ENCODE measurements at regions not wholly inside any gene's neighbourhood (a gene's known extent, or its start where the extent isn't known, plus 50 kb on each side); places are given as distances from the start of the nearest gene placed in this dataset.

DNA sequence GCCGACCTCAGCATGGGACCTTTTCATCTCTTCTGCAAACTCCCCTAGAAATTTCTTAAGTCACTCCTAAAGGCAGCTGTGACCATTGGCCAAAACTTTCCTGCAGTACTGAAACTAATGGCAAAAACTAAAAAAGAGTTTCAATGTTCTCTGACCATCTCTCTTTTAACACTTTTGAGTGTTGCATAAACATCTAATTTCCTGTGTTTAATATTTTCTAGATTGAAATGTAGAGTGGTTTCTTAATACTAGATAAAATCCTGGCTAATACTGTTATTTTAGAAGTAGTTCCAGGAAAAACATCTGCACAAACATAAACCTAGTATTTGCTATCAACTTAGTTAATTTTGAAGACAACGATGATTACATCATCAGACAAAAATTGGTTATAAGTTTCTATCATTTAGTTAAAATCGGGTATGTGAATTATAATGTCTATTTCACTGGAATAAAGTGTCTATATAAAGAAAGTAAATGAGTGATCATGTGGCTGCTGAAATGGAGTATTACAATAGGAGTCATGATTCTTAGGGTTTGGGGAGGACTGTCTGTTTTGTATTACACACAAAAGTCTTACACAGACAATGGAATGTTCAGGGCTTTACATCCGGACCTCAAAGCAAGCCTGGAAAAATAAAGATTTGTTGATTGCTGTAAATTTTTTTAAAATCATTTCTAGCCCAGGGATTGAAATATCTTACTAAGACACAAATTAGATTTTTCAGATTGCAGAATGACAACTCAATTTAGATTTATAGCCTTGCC, 1323.4 kb downstream of the C4orf33 start:
- Histone ChIP-seq H3K9ac (ENCODE audit: insufficient read depth in 1 of 2, low read depth in 2 of 2, low read length in 2 of 2) (no peak overlapping the region), H3K36me3 (ENCODE audit: control insufficient read depth, insufficient read depth, low read length) (no peaks in the 10 kb centered on the region), H3K79me2 (ENCODE audit: control insufficient read depth, insufficient read depth, low read length) (no peaks in the 10 kb centered on the region), H3K4me1 (replicated peaks in 1 of 2; ENCODE audit: control insufficient read depth in 2 of 2, insufficient read depth in 2 of 2, low read length in 2 of 2) (no peaks in the 10 kb centered on the region), H3K9me1 (ENCODE audit: control insufficient read depth, insufficient read depth, low read length) (no peaks in the 10 kb centered on the region), H2AFZ (ENCODE audit: low read depth, low read length) (no peak overlapping the region), H3K27ac (ENCODE audit: extremely low read depth, low read depth, low read length) (no peak overlapping the region), H3K4me2 (ENCODE audit: insufficient read depth, low read length) (no peak overlapping the region), H3K4me3 (no peak overlapping the region), H3K27me3 (ENCODE audit: control insufficient read depth in 2 of 2, insufficient read depth in 2 of 2, low read length in 2 of 2) (no peaks in the 10 kb centered on the region), H3K9me3 (replicated peaks; ENCODE audit: control insufficient read depth, insufficient read depth, low read depth, low read length) (no peaks in the 10 kb centered on the region), H4K20me1 (replicated peaks; ENCODE audit: control insufficient read depth, insufficient read depth, low read length) (no peaks in the 10 kb centered on the region)
- FAIRE-seq (no peak), DNase-seq (ENCODE audit: extremely low read depth in 1 of 4, low spot score in 3 of 4) (no peak), ATAC-seq (no peak)
- TF ChIP-seq BACH1 (tag; IDR thresholded peaks at IDR 0.05) (no peak), ZNF316 (IDR thresholded peaks at IDR 0.05) (no peak), CLOCK (CRISPR knock-in tag; IDR thresholded peaks at IDR 0.05; ENCODE audit: borderline replicate concordance) (no peak), ZNF239 (CRISPR knock-in tag; IDR thresholded peaks at IDR 0.05) (no peak), KLF13 (tag; IDR thresholded peaks at IDR 0.05; ENCODE audit: borderline replicate concordance, low read depth) (no peak), ZNF174 (CRISPR knock-in tag; IDR thresholded peaks at IDR 0.05) (no peak), BRD4 (IDR thresholded peaks at IDR 0.05) (no peak), NBN (IDR thresholded peaks at IDR 0.05; ENCODE audit: low read depth) (no peak)
- ChIA-PET POLR2A (no interaction called here), CTCF (ENCODE audit: low intra/inter-chr PET ratio) (no interaction called here)
- BruUV-seq (replicated peaks) = no TSS peak
- in situ Hi-C loops (cut with MboI) (no loop called here), intact Hi-C loops (cut with micrococcal nuclease) (no loop called here)
- WGBS (ENCODE audit: insufficient coverage, low coverage, missing lambda C conversion rate) = 0% methylated on average over 4 of the region's 4 CpGs
